A549 (cell line): ENCODE measurements at regions not wholly inside any gene's neighbourhood (a gene's known extent, or its start where the extent isn't known, plus 50 kb on each side); places are given as distances from the start of the nearest gene placed in this dataset.

Source experiments
- ATAC-seq, 2 experiments: fragments of 200-7000 bp in 1 of 2; fragments of >200 bp in 1 of 2; cut with Nextera tagmentation in 1 of 2; cut with Tn5 transposase in 1 of 2; 3 replicates each; pipeline versions ENCODE4 v1.8.0 to v1.9.1; 2018 to 2020; ENCODE audit warnings: mild to moderate bottlenecking in 1 of 2, moderate library complexity in 1 of 2
- CTCF ChIA-PET: fragments of 300-600 bp; sonication (Branson Sonifier 250); formaldehyde crosslinking; extraction: SDS; loops from one replicate; lab custom pipeline; 2021; ENCODE audit warnings: antibody characterized with exemption, inconsistent platforms; lab: Yijun Ruan, JAX
- POLR2A ChIA-PET: fragments of 350-600 bp; formaldehyde crosslinking; extraction: SDS; loops from one replicate; lab custom pipeline; 2021; ENCODE audit warnings: antibody characterized with exemption, inconsistent platforms; lab: Yijun Ruan, JAX
- DNase-seq, 2 experiments: peaks; one replicate each; pipeline versions ENCODE4 v3.0.0 to v3.0.0-alpha.2; 2011 to 2016; ENCODE audit warnings: low read depth in 1 of 2, low spot score in 1 of 2
- FAIRE-seq: peaks from 2 replicates; lab custom pipeline; 2011; peaks lifted over from hg19 to GRCh38; lab: Jason Lieb, UNC
- H3K27ac ChIP-seq, 2 experiments: fragments of >200 bp; sonication (Bioruptor Twin); formaldehyde crosslinking; 3 replicates each; pipeline ENCODE4 v1.5.1; 2016 to 2017
- H3K4me1 ChIP-seq: fragments of >200 bp; sonication (Bioruptor Twin); formaldehyde crosslinking; 3 replicates; pipeline ENCODE4 v1.6.1; 2016
- H3K4me2 ChIP-seq: fragments of >200 bp; sonication (Bioruptor Twin); formaldehyde crosslinking; 3 replicates; pipeline ENCODE4 v1.6.1; 2016
- H3K4me3 ChIP-seq: fragments of >200 bp; sonication (Bioruptor Twin); formaldehyde crosslinking; 3 replicates; pipeline ENCODE4 v1.5.1; 2016
- H3K9me3 ChIP-seq: fragments of >200 bp; sonication (Bioruptor Twin); formaldehyde crosslinking; 3 replicates; pipeline ENCODE4 v1.6.1; 2016
- CBX2 ChIP-seq: fragments of 200-600 bp; sonication (generic); IDR thresholded peaks from 2 replicates; pipeline ENCODE4 v1.6.1; 2016; ENCODE audit warnings: low read depth, mild to moderate bottlenecking, borderline replicate concordance
- CBX8 ChIP-seq: fragments of 200-600 bp; sonication (generic); IDR thresholded peaks from 2 replicates; pipeline ENCODE4 v1.6.1; 2016
- CEBPB ChIP-seq, 2 experiments: fragments of >200 bp in 1 of 2; sonication (Bioruptor Twin) in 1 of 2; formaldehyde crosslinking in 1 of 2; IDR thresholded peaks; 2 replicates each; pipeline ENCODE4 v1.6.1; 2012 to 2016
- CHD2 ChIP-seq: fragments of 150-350 bp; IDR thresholded peaks from 2 replicates; pipeline ENCODE4 v1.6.1; 2014; ENCODE audit warnings: low read length; ENCODE audit not compliant: partially characterized antibody
- CHD4 ChIP-seq: fragments of 200-600 bp; sonication (generic); IDR thresholded peaks from 2 replicates; pipeline ENCODE4 v1.6.1; 2016; ENCODE audit warnings: antibody characterized with exemption, mild to moderate bottlenecking, borderline replicate concordance
- EHF ChIP-seq: fragments of 250-450 bp; sonication (Bioruptor Pico); IDR thresholded peaks from 2 replicates; pipeline ENCODE4 v1.5.0; 2020; ENCODE audit warnings: mild to moderate bottlenecking
- FOSL2 ChIP-seq, 2 experiments: fragments of 450-650 bp in 1 of 2; fragments of >200 bp in 1 of 2; sonication (Bioruptor Twin) in 1 of 2; formaldehyde crosslinking; IDR thresholded peaks; 2 replicates each; pipeline versions ENCODE4 v1.5.0 to v1.6.1; 2016 to 2020; ENCODE audit warnings: mild to moderate bottlenecking in 1 of 2, moderate library complexity in 1 of 2
- GATA3 ChIP-seq: IDR thresholded peaks from 2 replicates; pipeline ENCODE4 v1.6.1; 2012; ENCODE audit warnings: borderline replicate concordance
- HOXA7 ChIP-seq: fragments of 250-450 bp; sonication (Bioruptor Pico); IDR thresholded peaks from 2 replicates; pipeline ENCODE4 v1.5.0; 2020; ENCODE audit warnings: mild to moderate bottlenecking, moderate library complexity
- HOXB5 ChIP-seq: fragments of 250-450 bp; sonication (Bioruptor Pico); IDR thresholded peaks from 2 replicates; pipeline ENCODE4 v1.5.0; 2020; ENCODE audit warnings: mild to moderate bottlenecking, moderate library complexity
- MYC ChIP-seq: IDR thresholded peaks from 2 replicates; pipeline ENCODE4 v1.6.1; 2012; ENCODE audit warnings: mild to moderate bottlenecking, inconsistent platforms, low read length, improper control_type of control experiment, borderline replicate concordance
- NFE2L2 ChIP-seq: fragments of 150-350 bp; conservative IDR thresholded peaks from 2 replicates; pipeline ENCODE4 v1.6.1; 2014; ENCODE audit warnings: low read length
- POLR2AphosphoS2 ChIP-seq: conservative IDR thresholded peaks from 2 replicates; pipeline ENCODE4 v1.6.1; 2012; ENCODE audit warnings: low read length, improper control_type of control experiment, inconsistent platforms
- RAD21 ChIP-seq, 2 experiments: fragments of >200 bp in 1 of 2; sonication (Bioruptor Twin) in 1 of 2; formaldehyde crosslinking in 1 of 2; IDR thresholded peaks in 1 of 2; conservative IDR thresholded peaks in 1 of 2; 2 replicates in 1 of 2; 3 replicates in 1 of 2; pipeline ENCODE4 v1.6.1; 2012 to 2018; ENCODE audit warnings: inconsistent platforms in 1 of 2
- RFX5 ChIP-seq: fragments of 450-650 bp; IDR thresholded peaks from 2 replicates; pipeline ENCODE4 v1.7.1; 2014; ENCODE audit warnings: antibody characterized with exemption, mild to moderate bottlenecking, moderate library complexity
- TP53 ChIP-seq: fragments of 250-450 bp; sonication (Bioruptor Pico); IDR thresholded peaks from 2 replicates; pipeline ENCODE4 v1.5.0; 2021; ENCODE audit warnings: mild to moderate bottlenecking, moderate library complexity
- ZC3H11A ChIP-seq: fragments of 450-650 bp; IDR thresholded peaks from 2 replicates; pipeline ENCODE4 v1.6.1; 2014; ENCODE audit warnings: antibody characterized with exemption, mild to moderate bottlenecking
- ZNF302 ChIP-seq: fragments of 250-450 bp; sonication (Bioruptor Pico); IDR thresholded peaks from 2 replicates; pipeline ENCODE4 v1.9.0; 2021; ENCODE audit warnings: inconsistent platforms, mild to moderate bottlenecking, moderate library complexity
- ZSCAN20 ChIP-seq: fragments of 250-450 bp; sonication (Bioruptor Pico); IDR thresholded peaks from 2 replicates; pipeline ENCODE4 v1.8.0; 2022; ENCODE audit warnings: mild to moderate bottlenecking, moderate library complexity
- WGBS: methylation state at CpG from one replicate; pipeline ENCODE4 v1.1.6; 2017; ENCODE audit errors: missing lambda C conversion rate; 5-methylcytosine and 5-hydroxymethylcytosine counted together
- TF ChIP-seq, protein P1 (sequence below): fragments of 250-450 bp; sonication (Bioruptor Pico); IDR thresholded peaks from 2 replicates; pipeline ENCODE4 v1.5.0; 2020; ENCODE audit warnings: low read depth, mild to moderate bottlenecking, moderate library complexity
- TF ChIP-seq, protein P2 (sequence below): IDR thresholded peaks from 2 replicates; pipeline ENCODE4 v1.6.1; 2012
- TF ChIP-seq, protein P3 (sequence below): fragments of 450-650 bp; IDR thresholded peaks from 2 replicates; pipeline ENCODE4 v1.6.1; 2014; ENCODE audit warnings: antibody characterized with exemption
- TF ChIP-seq, protein P4 (sequence below): fragments of >200 bp; sonication (Bioruptor Twin); formaldehyde crosslinking; IDR thresholded peaks from 3 replicates; pipeline ENCODE4 v1.5.1; 2016
- TF ChIP-seq, protein P5 (sequence below): fragments of 200-600 bp; sonication (generic); IDR thresholded peaks from 2 replicates; pipeline ENCODE4 v1.6.1; 2016; ENCODE audit warnings: antibody characterized with exemption, mild to moderate bottlenecking, moderate library complexity

DNA sequence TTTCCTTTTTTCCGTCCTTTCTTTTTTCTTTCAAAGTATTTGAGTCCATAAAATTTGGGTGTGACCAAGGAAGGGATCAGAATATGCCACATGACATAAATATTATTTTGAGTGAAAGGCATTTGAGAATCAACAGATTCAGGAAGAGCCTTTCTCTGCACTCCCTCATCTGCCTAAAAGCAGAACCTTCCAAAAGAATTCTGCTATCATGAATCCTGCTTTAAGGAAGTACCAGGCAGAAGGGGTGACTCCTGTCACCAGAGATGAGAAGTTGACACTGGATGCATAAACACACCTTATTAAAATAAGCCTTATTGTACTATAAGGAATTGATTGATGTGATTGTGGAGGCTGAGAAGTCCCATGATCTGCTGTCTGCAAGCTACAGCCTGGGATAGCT lies 196.7 kb downstream of the SREK1 start:
- H3K4me2 ChIP-seq, result no peak overlapping the region
- ChIA-PET CTCF (interaction anchor here (1.9 kb wide), 1 partner anchor 35 kb away, joined by 3 read pairs; no protein-coding TSS in a partner anchor), POLR2A (no interaction called here)
- DNase-seq, result no peak
- H3K9me3 ChIP-seq, result no peaks in the 10 kb centered on the region
- no peak overlapping the region for H3K27ac ChIP-seq
- no peak overlapping the region for H3K4me3 ChIP-seq
- ATAC-seq, result no peak
- WGBS, result 14% methylated on average over 1 of the region's 1 CpG
- H3K4me1 ChIP-seq, result no peaks in the 10 kb centered on the region
- no peak for FAIRE-seq
- TF ChIP-seq, protein P1, sequence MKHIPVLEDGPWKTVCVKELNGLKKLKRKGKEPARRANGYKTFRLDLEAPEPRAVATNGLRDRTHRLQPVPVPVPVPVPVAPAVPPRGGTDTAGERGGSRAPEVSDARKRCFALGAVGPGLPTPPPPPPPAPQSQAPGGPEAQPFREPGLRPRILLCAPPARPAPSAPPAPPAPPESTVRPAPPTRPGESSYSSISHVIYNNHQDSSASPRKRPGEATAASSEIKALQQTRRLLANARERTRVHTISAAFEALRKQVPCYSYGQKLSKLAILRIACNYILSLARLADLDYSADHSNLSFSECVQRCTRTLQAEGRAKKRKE (CRISPR knock-in tag), result no peak
- TF ChIP-seq CHD2 (no peak), RAD21 (conservative IDR thresholded peaks at IDR 0.05 in 1 of 2, IDR thresholded peaks at IDR 0.05 in 1 of 2) (no peak), ZNF302 (CRISPR knock-in tag) (no peak), CBX8 (no peak), POLR2AphosphoS2 (no peak), TP53 (CRISPR knock-in tag) (no peak), CBX2 (no peak), FOSL2 (IDR thresholded peaks at IDR 0.05) (no peak), FOSL2 (CRISPR knock-in tag; IDR thresholded peaks at IDR 0.05) (no peak), CHD4 (no peak), HOXB5 (CRISPR knock-in tag) (no peak), GATA3 (no peak), CEBPB (IDR thresholded peaks at IDR 0.05) (no peak)
- TF ChIP-seq, protein P2, sequence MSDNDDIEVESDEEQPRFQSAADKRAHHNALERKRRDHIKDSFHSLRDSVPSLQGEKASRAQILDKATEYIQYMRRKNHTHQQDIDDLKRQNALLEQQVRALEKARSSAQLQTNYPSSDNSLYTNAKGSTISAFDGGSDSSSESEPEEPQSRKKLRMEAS, result no peak
- TF ChIP-seq, protein P3, sequence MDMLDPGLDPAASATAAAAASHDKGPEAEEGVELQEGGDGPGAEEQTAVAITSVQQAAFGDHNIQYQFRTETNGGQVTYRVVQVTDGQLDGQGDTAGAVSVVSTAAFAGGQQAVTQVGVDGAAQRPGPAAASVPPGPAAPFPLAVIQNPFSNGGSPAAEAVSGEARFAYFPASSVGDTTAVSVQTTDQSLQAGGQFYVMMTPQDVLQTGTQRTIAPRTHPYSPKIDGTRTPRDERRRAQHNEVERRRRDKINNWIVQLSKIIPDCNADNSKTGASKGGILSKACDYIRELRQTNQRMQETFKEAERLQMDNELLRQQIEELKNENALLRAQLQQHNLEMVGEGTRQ, result no peak

DNA sequence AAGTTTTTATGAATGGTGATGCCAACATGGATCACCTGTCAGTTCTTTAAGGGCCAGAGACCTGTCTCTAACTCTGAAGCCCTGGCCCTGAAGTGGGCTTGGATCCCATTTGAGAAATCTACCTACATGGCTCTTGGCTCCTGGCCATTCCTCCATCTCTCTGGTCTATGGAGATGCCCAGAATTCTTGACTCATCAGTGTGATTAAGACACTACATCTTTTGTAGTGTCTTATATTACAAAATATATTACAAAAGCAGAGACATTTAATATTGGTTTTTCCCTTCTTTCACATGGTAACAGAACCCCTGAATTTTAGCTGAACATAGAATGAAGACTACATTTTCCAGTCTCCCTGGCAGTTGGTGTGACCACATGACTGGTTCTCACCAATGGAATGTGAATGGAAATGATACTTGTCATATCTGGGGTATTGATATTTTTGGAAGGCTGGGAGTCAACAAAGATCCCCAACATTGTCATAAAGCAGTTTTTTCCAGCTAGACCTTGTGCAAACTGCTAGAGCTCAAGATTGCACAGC lies 198.3 kb downstream of the SREK1 start:
- Histone ChIP-seq H3K4me2 (no peak overlapping the region), H3K4me1 (no peaks in the 10 kb centered on the region), H3K4me3 (no peak overlapping the region), H3K9me3 (no peaks in the 10 kb centered on the region), H3K27ac (no peak overlapping the region)
- no peak for FAIRE-seq
- TF ChIP-seq ZNF302 (CRISPR knock-in tag) (no peak), NFE2L2 (no peak), MYC (no peak), EHF (no peak), HOXA7 (CRISPR knock-in tag) (no peak), ZSCAN20 (no peak), CBX8 (no peak), FOSL2 (IDR thresholded peaks at IDR 0.05) (no peak), FOSL2 (CRISPR knock-in tag; IDR thresholded peaks at IDR 0.05) (no peak), CEBPB (IDR thresholded peaks at IDR 0.05) (no peak), RFX5 (no peak), ZC3H11A (no peak)
- TF ChIP-seq, protein P4, sequence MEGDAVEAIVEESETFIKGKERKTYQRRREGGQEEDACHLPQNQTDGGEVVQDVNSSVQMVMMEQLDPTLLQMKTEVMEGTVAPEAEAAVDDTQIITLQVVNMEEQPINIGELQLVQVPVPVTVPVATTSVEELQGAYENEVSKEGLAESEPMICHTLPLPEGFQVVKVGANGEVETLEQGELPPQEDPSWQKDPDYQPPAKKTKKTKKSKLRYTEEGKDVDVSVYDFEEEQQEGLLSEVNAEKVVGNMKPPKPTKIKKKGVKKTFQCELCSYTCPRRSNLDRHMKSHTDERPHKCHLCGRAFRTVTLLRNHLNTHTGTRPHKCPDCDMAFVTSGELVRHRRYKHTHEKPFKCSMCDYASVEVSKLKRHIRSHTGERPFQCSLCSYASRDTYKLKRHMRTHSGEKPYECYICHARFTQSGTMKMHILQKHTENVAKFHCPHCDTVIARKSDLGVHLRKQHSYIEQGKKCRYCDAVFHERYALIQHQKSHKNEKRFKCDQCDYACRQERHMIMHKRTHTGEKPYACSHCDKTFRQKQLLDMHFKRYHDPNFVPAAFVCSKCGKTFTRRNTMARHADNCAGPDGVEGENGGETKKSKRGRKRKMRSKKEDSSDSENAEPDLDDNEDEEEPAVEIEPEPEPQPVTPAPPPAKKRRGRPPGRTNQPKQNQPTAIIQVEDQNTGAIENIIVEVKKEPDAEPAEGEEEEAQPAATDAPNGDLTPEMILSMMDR, result no peak
- TF ChIP-seq, protein P5, sequence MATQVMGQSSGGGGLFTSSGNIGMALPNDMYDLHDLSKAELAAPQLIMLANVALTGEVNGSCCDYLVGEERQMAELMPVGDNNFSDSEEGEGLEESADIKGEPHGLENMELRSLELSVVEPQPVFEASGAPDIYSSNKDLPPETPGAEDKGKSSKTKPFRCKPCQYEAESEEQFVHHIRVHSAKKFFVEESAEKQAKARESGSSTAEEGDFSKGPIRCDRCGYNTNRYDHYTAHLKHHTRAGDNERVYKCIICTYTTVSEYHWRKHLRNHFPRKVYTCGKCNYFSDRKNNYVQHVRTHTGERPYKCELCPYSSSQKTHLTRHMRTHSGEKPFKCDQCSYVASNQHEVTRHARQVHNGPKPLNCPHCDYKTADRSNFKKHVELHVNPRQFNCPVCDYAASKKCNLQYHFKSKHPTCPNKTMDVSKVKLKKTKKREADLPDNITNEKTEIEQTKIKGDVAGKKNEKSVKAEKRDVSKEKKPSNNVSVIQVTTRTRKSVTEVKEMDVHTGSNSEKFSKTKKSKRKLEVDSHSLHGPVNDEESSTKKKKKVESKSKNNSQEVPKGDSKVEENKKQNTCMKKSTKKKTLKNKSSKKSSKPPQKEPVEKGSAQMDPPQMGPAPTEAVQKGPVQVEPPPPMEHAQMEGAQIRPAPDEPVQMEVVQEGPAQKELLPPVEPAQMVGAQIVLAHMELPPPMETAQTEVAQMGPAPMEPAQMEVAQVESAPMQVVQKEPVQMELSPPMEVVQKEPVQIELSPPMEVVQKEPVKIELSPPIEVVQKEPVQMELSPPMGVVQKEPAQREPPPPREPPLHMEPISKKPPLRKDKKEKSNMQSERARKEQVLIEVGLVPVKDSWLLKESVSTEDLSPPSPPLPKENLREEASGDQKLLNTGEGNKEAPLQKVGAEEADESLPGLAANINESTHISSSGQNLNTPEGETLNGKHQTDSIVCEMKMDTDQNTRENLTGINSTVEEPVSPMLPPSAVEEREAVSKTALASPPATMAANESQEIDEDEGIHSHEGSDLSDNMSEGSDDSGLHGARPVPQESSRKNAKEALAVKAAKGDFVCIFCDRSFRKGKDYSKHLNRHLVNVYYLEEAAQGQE, result no peak
- TF ChIP-seq, protein P1 (CRISPR knock-in tag), result no peak
- POLR2A ChIA-PET, result no interaction called here
- no peak for ATAC-seq
- no peak for DNase-seq
- CTCF ChIA-PET, result interaction anchor here (1.9 kb wide), 1 partner anchor 36 kb away, joined by 3 read pairs; no protein-coding TSS in a partner anchor
